GM13977 (cell line): ENCODE measurements at regions not wholly inside any gene's neighbourhood (a gene's known extent, or its start where the extent isn't known, plus 50 kb on each side); places are given as distances from the start of the nearest gene placed in this dataset.
"Not testable (repeated sequence)": the region's sequence is repeated elsewhere in the genome, so short reads cannot be mapped to it uniquely, and the experiment has no call there.

Experiments
- DNase-seq: peaks from one replicate; pipeline ENCODE4 v3.0.0; 2012; ENCODE audit warnings: low spot score
- CTCF ChIP-seq: IDR thresholded peaks from 2 replicates; pipeline ENCODE4 v1.5.1; 2012; ENCODE audit warnings: mild to moderate bottlenecking, control low read depth; ENCODE audit not compliant: insufficient read depth; ENCODE audit errors: extremely low read depth, missing control alignments
- in situ Hi-C: fragments of 300-500 bp; cut with MboI; formaldehyde crosslinking; loops from one replicate; pipeline ENCODE4 v1.12.0; 2022; ENCODE audit warnings: low sequenced_read_pairs, low pct_unique_long_range_greater_than_20kb, mixed read lengths, inconsistent platforms; ENCODE audit not compliant: unreplicated experiment

DNA sequence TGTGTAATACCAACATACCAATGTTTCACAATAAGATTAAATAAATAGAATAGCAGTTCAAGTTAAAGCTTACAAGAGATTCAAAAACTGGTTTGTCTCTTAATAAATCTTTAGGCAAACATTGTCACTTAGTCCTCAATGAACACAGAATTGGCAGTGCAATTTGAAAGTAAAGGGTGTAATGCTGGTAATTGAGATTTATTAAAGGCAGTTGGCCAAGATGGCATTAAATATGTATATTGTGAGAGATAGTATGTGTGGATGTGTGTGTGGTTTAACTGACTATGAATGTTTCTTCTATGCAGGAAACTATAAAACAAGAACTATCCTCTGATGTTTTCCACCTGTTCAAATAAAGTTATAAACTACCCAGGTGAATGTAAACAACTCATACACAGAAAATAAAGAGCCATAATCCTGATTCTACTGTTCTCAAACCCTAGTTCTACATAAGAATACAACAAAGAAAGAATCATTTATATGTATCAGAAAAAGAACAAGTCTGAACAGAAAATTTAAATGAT lies 267.9 kb upstream of the PTCHD4 start:
- DNase-seq, result no peak
- no peak for TF ChIP-seq CTCF
- in situ Hi-C loops, result no loop called here

DNA sequence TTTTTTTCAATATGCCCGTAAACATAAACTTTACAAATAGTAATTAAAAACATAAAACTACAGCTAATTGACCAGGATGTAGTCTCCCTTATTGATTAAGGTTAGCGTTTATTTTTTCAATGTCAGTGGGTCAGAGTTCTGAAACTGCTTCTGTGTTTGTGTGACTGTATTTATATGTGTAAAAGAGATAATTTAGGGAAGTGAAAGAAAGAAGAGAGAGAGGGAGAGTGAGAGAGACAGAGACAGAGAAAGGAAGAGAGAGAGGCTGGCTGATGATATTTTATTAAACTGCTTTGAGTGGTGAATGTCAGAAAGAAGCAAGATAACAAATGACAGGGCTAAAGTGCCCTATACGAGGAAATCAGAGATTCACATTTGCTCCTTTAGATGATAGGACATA lies 266.1 kb upstream of the PTCHD4 start:
- in situ Hi-C loops, result no loop called here
- no peak for DNase-seq
- no peak for TF ChIP-seq CTCF

GRCh38 chr6:48371226-48371625 lies 260.2 kb upstream of the PTCHD4 start:
- in situ Hi-C loops, result not testable (repeated sequence)

DNA sequence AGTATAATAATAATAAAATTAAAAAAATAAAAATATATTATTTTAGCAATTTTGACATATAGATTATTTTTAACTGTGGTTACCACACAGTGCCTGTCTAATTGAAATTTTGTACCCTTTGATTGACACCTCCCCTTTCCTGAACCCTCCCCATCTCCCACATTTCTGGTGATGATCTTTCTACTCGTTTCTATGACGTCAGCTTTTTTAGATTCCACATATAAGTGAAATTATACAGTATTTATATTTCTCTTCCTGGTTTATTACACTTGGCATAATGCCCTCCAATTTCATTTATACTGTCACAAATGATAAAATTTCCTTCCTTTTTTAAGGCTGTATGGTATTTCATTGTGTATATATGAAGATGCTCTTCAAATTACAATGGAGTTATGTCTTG lies 258.1 kb upstream of the PTCHD4 start:
- no peak for DNase-seq
- in situ Hi-C loops, result no loop called here
- TF ChIP-seq CTCF, result no peak

More at GRCh38 chr6:48371226-48371625, 260.2 kb upstream of the PTCHD4 start:
- DNase-seq, result not testable (repeated sequence)

GRCh38 chr6:48325701-48326100 lies 214.7 kb upstream of the PTCHD4 start:
- DNase-seq, result no peak
- in situ Hi-C loops, result no loop called here
- no peak for TF ChIP-seq CTCF

DNA sequence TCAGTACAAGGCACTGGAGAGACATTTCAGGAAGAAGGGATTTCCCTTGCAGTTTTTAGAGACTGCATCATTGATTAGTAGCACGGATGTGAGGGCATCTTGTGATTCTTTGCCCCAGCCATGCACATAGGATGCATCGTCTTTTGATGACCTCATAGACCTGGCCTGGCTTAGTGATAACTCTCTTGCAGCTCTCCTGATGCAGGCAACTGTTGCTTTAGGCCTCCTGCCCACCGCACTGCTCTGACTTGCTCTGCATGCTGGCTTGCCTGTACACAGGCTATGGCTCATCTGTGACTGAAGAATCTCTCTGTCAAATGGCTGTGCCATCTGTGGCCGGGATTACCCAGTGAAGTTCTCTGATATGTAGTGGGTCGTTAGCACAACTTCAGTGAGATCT lies 207.7 kb upstream of the PTCHD4 start:
- DNase-seq, result no peak
- in situ Hi-C loops, result no loop called here
- TF ChIP-seq CTCF, result no peak

DNA sequence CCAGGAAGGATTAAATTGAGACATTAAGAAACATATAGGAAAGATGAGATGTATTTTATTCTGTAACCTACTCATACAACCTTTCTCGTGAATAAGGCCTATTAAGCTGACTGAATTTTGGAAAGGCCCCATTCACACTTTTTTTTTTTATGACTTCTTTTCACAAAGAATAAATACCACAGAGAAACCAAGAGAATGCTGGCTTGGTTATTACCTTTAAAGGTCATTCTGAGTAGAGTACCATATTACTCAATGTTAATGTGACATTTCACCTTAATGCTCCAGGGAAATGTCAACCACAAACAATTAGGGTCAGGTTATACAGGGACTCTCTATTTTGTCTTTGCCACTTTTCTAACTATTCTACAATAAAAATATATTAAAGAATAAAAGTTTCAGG lies 204.9 kb upstream of the PTCHD4 start:
- no peak for TF ChIP-seq CTCF

More for the DNA sequence above, 204.9 kb upstream of the PTCHD4 start:
- no peak for DNase-seq
- in situ Hi-C loops, result no loop called here
